Osteocyte (in vitro differentiated cells): ENCODE measurements at regions not wholly inside any gene's neighbourhood (a gene's known extent, or its start where the extent isn't known, plus 50 kb on each side); places are given as distances from the start of the nearest gene placed in this dataset.

Experiments used
- DNase-seq: peaks from one replicate; pipeline ENCODE4 v3.0.0; 2021; ENCODE audit warnings: mixed read lengths; ENCODE audit not compliant: unreplicated experiment; ENCODE audit errors: extremely low spot score
- H3K27ac Mint-ChIP-seq: one replicate; pipeline ENCODE4 v1.8.0; 2021; ENCODE audit warnings: mild to moderate bottlenecking, mixed read lengths; ENCODE audit not compliant: unreplicated experiment
- H3K27me3 Mint-ChIP-seq: one replicate; pipeline ENCODE4 v1.8.0; 2021; ENCODE audit warnings: mixed read lengths; ENCODE audit not compliant: unreplicated experiment
- H3K36me3 Mint-ChIP-seq: one replicate; pipeline ENCODE4 v1.8.0; 2021; ENCODE audit warnings: mixed read lengths; ENCODE audit not compliant: unreplicated experiment
- H3K4me1 Mint-ChIP-seq: one replicate; pipeline ENCODE4 v1.8.0; 2021; ENCODE audit warnings: mixed read lengths; ENCODE audit not compliant: unreplicated experiment
- H3K4me3 Mint-ChIP-seq: one replicate; pipeline ENCODE4 v1.8.0; 2021; ENCODE audit warnings: mild to moderate bottlenecking, moderate library complexity, mixed read lengths; ENCODE audit not compliant: unreplicated experiment
- H3K9me3 Mint-ChIP-seq: one replicate; pipeline ENCODE4 v1.8.0; 2021; ENCODE audit warnings: mixed read lengths; ENCODE audit not compliant: unreplicated experiment
- CTCF ChIP-seq: fragments of 200-600 bp; sonication (generic); IDR thresholded peaks from 2 replicates; pipeline ENCODE4 v1.5.0; 2021; ENCODE audit warnings: antibody characterized with exemption, mild to moderate bottlenecking, moderate library complexity

GRCh38 chr13:54356209-54356608, 1327.6 kb downstream of the OLFM4 start:
- H3K27ac Mint-ChIP-seq = no peak overlapping the region
- peaks cover 22% of the 10 kb centered on the region for H3K9me3 Mint-ChIP-seq
- DNase-seq = no peak
- H3K27me3 Mint-ChIP-seq = no peaks in the 10 kb centered on the region
- no peak for TF ChIP-seq CTCF
- H3K4me3 Mint-ChIP-seq = no peak overlapping the region
- no peaks in the 10 kb centered on the region for H3K4me1 Mint-ChIP-seq
- H3K36me3 Mint-ChIP-seq = no peaks in the 10 kb centered on the region

- no peaks in the 10 kb centered on the region for H3K36me3 Mint-ChIP-seq
Observed at GRCh38 chr13:54356849-54357248, 1328.2 kb downstream of the OLFM4 start.

GRCh38 chr13:54357284-54357933, 1328.8 kb downstream of the OLFM4 start:
- H3K9me3 Mint-ChIP-seq = peaks cover 23% of the 10 kb centered on the region
- no peaks in the 10 kb centered on the region for H3K36me3 Mint-ChIP-seq
- no peaks in the 10 kb centered on the region for H3K4me1 Mint-ChIP-seq
- no peak for TF ChIP-seq CTCF
- DNase-seq = no peak
- H3K4me3 Mint-ChIP-seq = no peak overlapping the region
- no peaks in the 10 kb centered on the region for H3K27me3 Mint-ChIP-seq
- H3K27ac Mint-ChIP-seq = no peak overlapping the region

More at GRCh38 chr13:54356849-54357248, 1328.2 kb downstream of the OLFM4 start:
- DNase-seq = no peak
- Mint-ChIP-seq H3K9me3 (peaks cover 23% of the 10 kb centered on the region), H3K27me3 (no peaks in the 10 kb centered on the region), H3K4me3 (no peak overlapping the region), H3K27ac (no peak overlapping the region), H3K4me1 (no peaks in the 10 kb centered on the region)
- TF ChIP-seq CTCF = no peak

GRCh38 chr13:54361460-54361859, 1332.8 kb downstream of the OLFM4 start:
- no peak for TF ChIP-seq CTCF
- peaks cover 21% of the 10 kb centered on the region for H3K9me3 Mint-ChIP-seq
- no peak overlapping the region for H3K4me3 Mint-ChIP-seq
- DNase-seq = no peak
- no peak overlapping the region for H3K27ac Mint-ChIP-seq
- no peaks in the 10 kb centered on the region for H3K4me1 Mint-ChIP-seq
- H3K27me3 Mint-ChIP-seq = no peaks in the 10 kb centered on the region
- no peaks in the 10 kb centered on the region for H3K36me3 Mint-ChIP-seq

- no peak overlapping the region for H3K4me3 Mint-ChIP-seq
- no peaks in the 10 kb centered on the region for H3K36me3 Mint-ChIP-seq
- no peak for DNase-seq
- no peak for TF ChIP-seq CTCF
- peaks cover 27% of the 10 kb centered on the region for H3K9me3 Mint-ChIP-seq
- no peaks in the 10 kb centered on the region for H3K27me3 Mint-ChIP-seq
- H3K4me1 Mint-ChIP-seq = no peaks in the 10 kb centered on the region
- H3K27ac Mint-ChIP-seq = no peak overlapping the region
Observed at GRCh38 chr13:54366728-54367127, 1338.1 kb downstream of the OLFM4 start.
